ENCODE measurements at regions not wholly inside any gene's neighbourhood (a gene's known extent, or its start where the extent isn't known, plus 50 kb on each side); places are given as distances from the start of the nearest gene placed in this dataset.

DNA sequence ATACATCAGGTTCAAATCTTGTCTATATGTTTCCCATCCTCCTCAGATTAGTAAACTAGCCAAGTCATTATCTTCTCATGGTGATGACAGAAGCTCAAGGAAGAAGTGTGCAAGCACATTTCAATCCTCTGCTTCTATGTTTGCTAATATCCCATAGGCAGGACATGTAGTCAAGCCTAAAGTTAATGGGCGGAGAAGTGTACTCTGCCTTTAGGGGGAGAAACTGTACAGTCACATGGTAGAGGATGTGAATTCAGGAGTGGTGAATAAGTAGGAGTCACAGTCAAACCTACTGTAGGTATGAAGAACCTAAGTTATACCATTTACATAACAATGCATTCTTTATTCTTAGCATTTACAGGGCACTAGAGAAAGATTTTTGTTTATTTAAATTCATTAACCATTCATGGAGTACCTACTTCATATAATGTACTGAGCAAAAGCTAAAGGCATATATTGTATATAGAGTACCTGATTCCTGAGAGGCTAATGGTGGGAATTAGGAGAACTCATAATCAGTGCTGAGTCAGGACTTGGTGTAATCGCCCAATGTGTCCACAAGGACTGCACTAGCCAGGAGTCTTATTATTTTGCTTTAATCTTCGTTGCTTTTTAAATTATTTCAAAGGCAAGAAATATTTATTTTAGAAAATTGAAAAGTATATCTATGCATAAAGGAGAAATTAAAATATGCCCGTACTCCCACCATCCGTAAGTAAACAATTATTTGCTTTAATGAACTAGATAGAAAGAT, 394.3 kb upstream of the ETAA1 start:
- H3K27ac ChIP-seq: no peak overlapping the region
- TF ChIP-seq CTCF (IDR thresholded peaks at IDR 0.05; ENCODE audit: low read depth, low read length, missing control alignments): peak; percentile 27
- H3K36me3 ChIP-seq (replicated peaks): no peaks in the 10 kb centered on the region
- DNase-seq: no peak
- H3K27me3 ChIP-seq (replicated peaks): no peaks in the 10 kb centered on the region
- no peak overlapping the region for H3K4me3 ChIP-seq (ENCODE audit: low read depth, low read length)
- in situ Hi-C loops (cut with HindIII; ENCODE audit: low pct_ligation_motif_present, low sequenced_read_pairs): no loop called here

GRCh38 chr2:67006373-67006960, 390.7 kb upstream of the ETAA1 start:
- Histone ChIP-seq H3K4me3 (ENCODE audit: low read depth, low read length) (no peak overlapping the region), H3K27ac (no peak overlapping the region), H3K27me3 (replicated peaks) (no peaks in the 10 kb centered on the region), H3K36me3 (replicated peaks) (no peaks in the 10 kb centered on the region)
- no peak for TF ChIP-seq CTCF (IDR thresholded peaks at IDR 0.05; ENCODE audit: low read depth, low read length, missing control alignments)
- DNase-seq: no peak
- in situ Hi-C loops (cut with HindIII; ENCODE audit: low pct_ligation_motif_present, low sequenced_read_pairs): no loop called here

DNA sequence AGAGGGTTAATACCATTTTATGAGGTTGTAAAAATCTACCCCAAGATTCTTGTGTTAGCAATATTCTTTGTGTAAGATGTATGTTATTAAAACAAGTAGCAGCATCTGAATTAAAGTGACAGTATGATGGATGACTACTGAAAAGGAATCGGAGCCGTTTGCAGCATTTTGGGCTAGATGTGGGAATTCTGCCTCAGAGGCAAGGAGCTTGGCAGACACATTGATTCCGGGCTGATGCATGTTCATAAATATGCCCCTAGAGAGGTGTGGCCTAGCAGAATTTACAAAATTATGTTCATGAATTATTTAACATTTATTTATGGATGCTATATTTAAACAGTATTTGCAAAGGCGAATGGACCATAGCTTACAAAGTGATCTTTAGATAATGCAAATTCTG, 389.0 kb upstream of the ETAA1 start:
- no peak for TF ChIP-seq CTCF (IDR thresholded peaks at IDR 0.05; ENCODE audit: low read depth, low read length, missing control alignments)
- DNase-seq: no peak
- H3K36me3 ChIP-seq (replicated peaks): no peaks in the 10 kb centered on the region
- H3K4me3 ChIP-seq (ENCODE audit: low read depth, low read length): no peak overlapping the region
- no peaks in the 10 kb centered on the region for H3K27me3 ChIP-seq (replicated peaks)
- in situ Hi-C loops (cut with HindIII; ENCODE audit: low pct_ligation_motif_present, low sequenced_read_pairs): no loop called here
- no peak overlapping the region for H3K27ac ChIP-seq

DNA sequence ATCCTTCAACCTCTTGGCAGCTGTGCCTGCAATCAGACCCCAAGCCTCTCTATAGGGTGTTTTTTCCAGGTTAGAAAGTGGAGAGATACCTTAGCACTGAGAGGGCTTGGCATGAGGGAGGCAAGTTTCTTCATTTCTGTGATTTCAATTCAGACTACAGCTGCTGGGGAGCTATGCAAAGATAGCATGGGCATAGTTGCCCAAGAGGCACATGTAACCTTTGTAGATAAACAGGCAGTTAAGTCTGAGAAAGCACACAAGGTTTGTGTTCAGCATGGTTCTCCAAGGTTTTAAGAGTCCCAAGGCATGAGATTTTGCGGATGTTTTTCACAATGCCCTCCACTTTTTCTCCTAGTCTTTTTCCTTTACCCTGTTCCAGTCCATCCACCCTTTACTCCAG, 385.0 kb upstream of the ETAA1 start:
- Histone ChIP-seq H3K27me3 (replicated peaks) (no peaks in the 10 kb centered on the region), H3K36me3 (replicated peaks) (no peaks in the 10 kb centered on the region), H3K4me3 (ENCODE audit: low read depth, low read length) (no peak overlapping the region), H3K27ac (no peak overlapping the region)
- DNase-seq: no peak
- in situ Hi-C loops (cut with HindIII; ENCODE audit: low pct_ligation_motif_present, low sequenced_read_pairs): no loop called here
- TF ChIP-seq CTCF (IDR thresholded peaks at IDR 0.05; ENCODE audit: low read depth, low read length, missing control alignments): no peak

- TF ChIP-seq CTCF (IDR thresholded peaks at IDR 0.05; ENCODE audit: low read depth, low read length, missing control alignments): no peak
- in situ Hi-C loops (cut with HindIII; ENCODE audit: low pct_ligation_motif_present, low sequenced_read_pairs): no loop called here
- DNase-seq: no peak
- Histone ChIP-seq H3K27ac (no peak overlapping the region), H3K36me3 (replicated peaks) (no peaks in the 10 kb centered on the region), H3K4me3 (ENCODE audit: low read depth, low read length) (no peak overlapping the region), H3K27me3 (replicated peaks) (no peaks in the 10 kb centered on the region)
Measured at GRCh38 chr2:67013821-67014220, 383.3 kb upstream of the ETAA1 start.
